Panc1 (cell line): ENCODE measurements at regions not wholly inside any gene's neighbourhood (a gene's known extent, or its start where the extent isn't known, plus 50 kb on each side); places are given as distances from the start of the nearest gene placed in this dataset.

Experiments
- CTCF ChIP-seq: fragments of 450-650 bp; IDR thresholded peaks from 2 replicates; pipeline ENCODE4 v1.5.1; 2017; ENCODE audit warnings: mild to moderate bottlenecking
- TCF7L2 ChIP-seq: IDR thresholded peaks from 2 replicates; pipeline ENCODE4 v1.6.1; 2011; ENCODE audit warnings: mild to moderate bottlenecking, low read depth, low read length, inconsistent platforms

- TF ChIP-seq CTCF = no peak
- TF ChIP-seq TCF7L2 = no peak
Observed at GRCh38 chr20:41905199-41905598, 287.0 kb upstream of the CHD6 start.
